GM19395 (cell line): ENCODE measurements at regions not wholly inside any gene's neighbourhood (a gene's known extent, or its start where the extent isn't known, plus 50 kb on each side); places are given as distances from the start of the nearest gene placed in this dataset.
"Not testable (repeated sequence)": the region's sequence is repeated elsewhere in the genome, so short reads cannot be mapped to it uniquely, and the experiment has no call there.

Experiments
- ATAC-seq: cut with Tn5 transposase; IDR thresholded peaks from one replicate; pipeline ENCODE4 v1.9.1; 2021; ENCODE audit warnings: mild to moderate bottlenecking, moderate library complexity; ENCODE audit not compliant: unreplicated experiment

GRCh38 chr2:87565116-87565515, 182.8 kb upstream of the PLGLB2 start:
- not testable (repeated sequence) for ATAC-seq

GRCh38 chr2:87566531-87566930, 181.4 kb upstream of the PLGLB2 start:
- ATAC-seq: not testable (repeated sequence)

GRCh38 chr2:87567093-87567492, 180.8 kb upstream of the PLGLB2 start:
- ATAC-seq: not testable (repeated sequence)

- not testable (repeated sequence) for ATAC-seq
Observed at GRCh38 chr2:87567912-87568311, 180.0 kb upstream of the PLGLB2 start.

GRCh38 chr2:87568554-87569278, 179.2 kb upstream of the PLGLB2 start:
- ATAC-seq: not testable (repeated sequence)

- ATAC-seq: not testable (repeated sequence)
Observed at GRCh38 chr2:87569689-87570397, 178.0 kb upstream of the PLGLB2 start.

GRCh38 chr2:87571889-87572465, 175.9 kb upstream of the PLGLB2 start:
- ATAC-seq: not testable (repeated sequence)

- not testable (repeated sequence) for ATAC-seq
Observed at GRCh38 chr2:87572906-87573305, 175.0 kb upstream of the PLGLB2 start.

GRCh38 chr2:87573386-87574192, 174.3 kb upstream of the PLGLB2 start:
- ATAC-seq: not testable (repeated sequence)

GRCh38 chr2:87574193-87575119, 173.4 kb upstream of the PLGLB2 start:
- ATAC-seq: not testable (repeated sequence)

- ATAC-seq: not testable (repeated sequence)
Observed at GRCh38 chr2:87575138-87575537, 172.7 kb upstream of the PLGLB2 start.

- not testable (repeated sequence) for ATAC-seq
Observed at GRCh38 chr2:87577358-87577757, 170.5 kb upstream of the PLGLB2 start.

- ATAC-seq: not testable (repeated sequence)
Observed at GRCh38 chr2:87582152-87582551, 165.7 kb upstream of the PLGLB2 start.

- ATAC-seq: not testable (repeated sequence)
Observed at GRCh38 chr2:87582579-87582978, 165.3 kb upstream of the PLGLB2 start.

GRCh38 chr2:87583370-87583769, 164.5 kb upstream of the PLGLB2 start:
- ATAC-seq: not testable (repeated sequence)

GRCh38 chr2:87583803-87584202, 164.1 kb upstream of the PLGLB2 start:
- not testable (repeated sequence) for ATAC-seq

GRCh38 chr2:87584268-87584906, 163.5 kb upstream of the PLGLB2 start:
- ATAC-seq: not testable (repeated sequence)

- ATAC-seq: not testable (repeated sequence)
Observed at GRCh38 chr2:87587934-87588333, 160.0 kb upstream of the PLGLB2 start.

GRCh38 chr2:87592974-87593373, 154.9 kb upstream of the PLGLB2 start:
- ATAC-seq: not testable (repeated sequence)
